ENCODE measurements at regions not wholly inside any gene's neighbourhood (a gene's known extent, or its start where the extent isn't known, plus 50 kb on each side); places are given as distances from the start of the nearest gene placed in this dataset.

DNA sequence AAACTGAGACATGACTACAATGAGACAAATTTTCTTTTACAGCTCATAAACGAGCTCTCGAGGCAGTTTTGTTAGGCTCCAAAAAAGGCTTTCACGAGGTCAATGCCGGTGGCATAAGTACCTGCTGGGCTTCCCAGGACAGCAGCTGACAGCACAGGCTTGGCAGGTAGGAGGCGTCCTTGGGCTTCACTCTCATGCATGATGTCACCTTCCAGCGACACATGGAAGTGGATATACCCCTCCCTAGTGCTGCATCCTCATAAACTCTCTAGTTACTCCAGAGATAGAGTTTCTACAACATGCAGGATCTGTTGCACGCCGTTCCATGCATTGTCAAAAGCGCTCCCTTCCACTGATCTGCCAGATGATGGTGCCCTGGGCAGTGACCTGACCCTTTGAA lies 112.5 kb upstream of the PAXBP1 start:
- 0 out of 2 replicates have a peak, but pooled peaks cover 2% of the 10 kb centered on the region for H3K27me3 ChIP-seq (replicated peaks; ENCODE audit: control insufficient read depth, insufficient read depth, low read length)
- BruUV-seq (replicated peaks), result no TSS peak
- H3K27me3 Mint-ChIP-seq (ENCODE audit: insufficient read depth, unreplicated experiment), result peaks cover 20% of the 10 kb centered on the region

GRCh38 chr21:32886339-32886738 lies 114.8 kb upstream of the PAXBP1 start:
- TF ChIP-seq, protein P1, sequence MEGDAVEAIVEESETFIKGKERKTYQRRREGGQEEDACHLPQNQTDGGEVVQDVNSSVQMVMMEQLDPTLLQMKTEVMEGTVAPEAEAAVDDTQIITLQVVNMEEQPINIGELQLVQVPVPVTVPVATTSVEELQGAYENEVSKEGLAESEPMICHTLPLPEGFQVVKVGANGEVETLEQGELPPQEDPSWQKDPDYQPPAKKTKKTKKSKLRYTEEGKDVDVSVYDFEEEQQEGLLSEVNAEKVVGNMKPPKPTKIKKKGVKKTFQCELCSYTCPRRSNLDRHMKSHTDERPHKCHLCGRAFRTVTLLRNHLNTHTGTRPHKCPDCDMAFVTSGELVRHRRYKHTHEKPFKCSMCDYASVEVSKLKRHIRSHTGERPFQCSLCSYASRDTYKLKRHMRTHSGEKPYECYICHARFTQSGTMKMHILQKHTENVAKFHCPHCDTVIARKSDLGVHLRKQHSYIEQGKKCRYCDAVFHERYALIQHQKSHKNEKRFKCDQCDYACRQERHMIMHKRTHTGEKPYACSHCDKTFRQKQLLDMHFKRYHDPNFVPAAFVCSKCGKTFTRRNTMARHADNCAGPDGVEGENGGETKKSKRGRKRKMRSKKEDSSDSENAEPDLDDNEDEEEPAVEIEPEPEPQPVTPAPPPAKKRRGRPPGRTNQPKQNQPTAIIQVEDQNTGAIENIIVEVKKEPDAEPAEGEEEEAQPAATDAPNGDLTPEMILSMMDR (IDR thresholded peaks at IDR 0.05; ENCODE audit: insufficient read depth in 1 of 2, low read depth in 1 of 2, low read length in 1 of 2, severe bottlenecking in 1 of 2, unreplicated experiment in 1 of 2), result no peak
- H3K27ac Mint-ChIP-seq (ENCODE audit: unreplicated experiment), result no peak overlapping the region
- Histone ChIP-seq H3K36me3 (ENCODE audit: control insufficient read depth, insufficient read depth, low read length) (no peaks in the 10 kb centered on the region), H3K4me3 (ENCODE audit: low read depth, low read length) (no peak overlapping the region), H3K4me1 (no peaks in the 10 kb centered on the region), H3K27me3 (replicated peaks; ENCODE audit: control insufficient read depth, insufficient read depth, low read length) (0 out of 2 replicates have a peak, but pooled peaks cover 2% of the 10 kb centered on the region), H3K9me3 (no peaks in the 10 kb centered on the region)
- DNase-seq, result no peak
- POLR2A ChIA-PET, result no interaction called here
- H3K9me3 Mint-ChIP-seq (ENCODE audit: unreplicated experiment), result no peaks in the 10 kb centered on the region
- H3K4me1 Mint-ChIP-seq (ENCODE audit: low read depth, unreplicated experiment), result no peaks in the 10 kb centered on the region
- intact Hi-C loops (cut with micrococcal nuclease; ENCODE audit: unreplicated experiment), result no loop called here
- peak overlapping the region; percentile 10 for H3K4me3 Mint-ChIP-seq (ENCODE audit: unreplicated experiment)
- peaks cover 22% of the 10 kb centered on the region for H3K27me3 Mint-ChIP-seq (ENCODE audit: insufficient read depth, unreplicated experiment)
- no TSS peak for BruUV-seq (replicated peaks)
- no peaks in the 10 kb centered on the region for H3K36me3 Mint-ChIP-seq (ENCODE audit: insufficient read depth, unreplicated experiment)
- CTCF ChIA-PET, result no interaction called here

More for the DNA sequence above, 112.5 kb upstream of the PAXBP1 start:
- TF ChIP-seq, protein P1 (IDR thresholded peaks at IDR 0.05; ENCODE audit: insufficient read depth in 1 of 2, low read depth in 1 of 2, low read length in 1 of 2, severe bottlenecking in 1 of 2, unreplicated experiment in 1 of 2), result peak in 1 of 2 experiments; percentile 7
- Mint-ChIP-seq H3K27ac (ENCODE audit: unreplicated experiment) (no peak overlapping the region), H3K4me3 (ENCODE audit: unreplicated experiment) (no peak overlapping the region), H3K4me1 (ENCODE audit: low read depth, unreplicated experiment) (no peaks in the 10 kb centered on the region), H3K36me3 (ENCODE audit: insufficient read depth, unreplicated experiment) (no peaks in the 10 kb centered on the region), H3K9me3 (ENCODE audit: unreplicated experiment) (no peaks in the 10 kb centered on the region)
- CTCF ChIA-PET, result no interaction called here
- no peaks in the 10 kb centered on the region for H3K9me3 ChIP-seq
- intact Hi-C loops (cut with micrococcal nuclease; ENCODE audit: unreplicated experiment), result no loop called here
- no peaks in the 10 kb centered on the region for H3K36me3 ChIP-seq (ENCODE audit: control insufficient read depth, insufficient read depth, low read length)
- H3K4me1 ChIP-seq, result no peaks in the 10 kb centered on the region
- DNase-seq, result peak in 1 of 2 experiments; percentile 5
- H3K4me3 ChIP-seq (ENCODE audit: low read depth, low read length), result no peak overlapping the region
- POLR2A ChIA-PET, result no interaction called here

DNA sequence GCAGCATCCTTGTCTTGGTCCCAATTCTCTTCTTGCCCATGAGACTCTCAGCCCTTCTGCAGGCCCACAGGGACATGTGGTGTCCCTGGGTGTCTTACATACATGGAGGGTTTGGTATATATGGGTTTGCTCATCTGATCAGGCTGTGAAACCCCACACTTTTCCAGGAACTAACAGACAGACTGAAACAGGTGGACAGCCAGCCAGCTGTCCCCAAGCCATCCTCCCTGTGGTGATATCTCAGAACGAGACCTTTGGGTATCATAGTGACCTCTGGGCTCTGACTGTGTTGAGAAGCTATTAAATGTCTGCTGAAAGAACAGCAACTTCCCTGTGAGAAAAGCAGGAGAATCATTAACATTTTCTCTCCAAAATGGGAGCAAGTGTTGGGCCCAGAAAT lies 115.5 kb upstream of the PAXBP1 start:
- Histone ChIP-seq H3K27me3 (replicated peaks; ENCODE audit: control insufficient read depth, insufficient read depth, low read length) (0 out of 2 replicates have a peak, but pooled peaks cover 2% of the 10 kb centered on the region), H3K9me3 (no peaks in the 10 kb centered on the region), H3K4me1 (no peaks in the 10 kb centered on the region), H3K4me3 (ENCODE audit: low read depth, low read length) (no peak overlapping the region), H3K36me3 (ENCODE audit: control insufficient read depth, insufficient read depth, low read length) (no peaks in the 10 kb centered on the region)
- no peak overlapping the region for H3K4me3 Mint-ChIP-seq (ENCODE audit: unreplicated experiment)
- TF ChIP-seq, protein P1 (IDR thresholded peaks at IDR 0.05; ENCODE audit: insufficient read depth in 1 of 2, low read depth in 1 of 2, low read length in 1 of 2, severe bottlenecking in 1 of 2, unreplicated experiment in 1 of 2), result no peak
- no peaks in the 10 kb centered on the region for H3K4me1 Mint-ChIP-seq (ENCODE audit: low read depth, unreplicated experiment)
- BruUV-seq (replicated peaks), result no TSS peak
- H3K27me3 Mint-ChIP-seq (ENCODE audit: insufficient read depth, unreplicated experiment), result peaks cover 19% of the 10 kb centered on the region
- no peak for DNase-seq
- POLR2A ChIA-PET, result no interaction called here
- CTCF ChIA-PET, result no interaction called here
- H3K9me3 Mint-ChIP-seq (ENCODE audit: unreplicated experiment), result no peaks in the 10 kb centered on the region
- H3K27ac Mint-ChIP-seq (ENCODE audit: unreplicated experiment), result no peak overlapping the region
- H3K36me3 Mint-ChIP-seq (ENCODE audit: insufficient read depth, unreplicated experiment), result no peaks in the 10 kb centered on the region
- intact Hi-C loops (cut with micrococcal nuclease; ENCODE audit: unreplicated experiment), result no loop called here
